ENCODE measurements at regions not wholly inside any gene's neighbourhood (a gene's known extent, or its start where the extent isn't known, plus 50 kb on each side); places are given as distances from the start of the nearest gene placed in this dataset.

DNA sequence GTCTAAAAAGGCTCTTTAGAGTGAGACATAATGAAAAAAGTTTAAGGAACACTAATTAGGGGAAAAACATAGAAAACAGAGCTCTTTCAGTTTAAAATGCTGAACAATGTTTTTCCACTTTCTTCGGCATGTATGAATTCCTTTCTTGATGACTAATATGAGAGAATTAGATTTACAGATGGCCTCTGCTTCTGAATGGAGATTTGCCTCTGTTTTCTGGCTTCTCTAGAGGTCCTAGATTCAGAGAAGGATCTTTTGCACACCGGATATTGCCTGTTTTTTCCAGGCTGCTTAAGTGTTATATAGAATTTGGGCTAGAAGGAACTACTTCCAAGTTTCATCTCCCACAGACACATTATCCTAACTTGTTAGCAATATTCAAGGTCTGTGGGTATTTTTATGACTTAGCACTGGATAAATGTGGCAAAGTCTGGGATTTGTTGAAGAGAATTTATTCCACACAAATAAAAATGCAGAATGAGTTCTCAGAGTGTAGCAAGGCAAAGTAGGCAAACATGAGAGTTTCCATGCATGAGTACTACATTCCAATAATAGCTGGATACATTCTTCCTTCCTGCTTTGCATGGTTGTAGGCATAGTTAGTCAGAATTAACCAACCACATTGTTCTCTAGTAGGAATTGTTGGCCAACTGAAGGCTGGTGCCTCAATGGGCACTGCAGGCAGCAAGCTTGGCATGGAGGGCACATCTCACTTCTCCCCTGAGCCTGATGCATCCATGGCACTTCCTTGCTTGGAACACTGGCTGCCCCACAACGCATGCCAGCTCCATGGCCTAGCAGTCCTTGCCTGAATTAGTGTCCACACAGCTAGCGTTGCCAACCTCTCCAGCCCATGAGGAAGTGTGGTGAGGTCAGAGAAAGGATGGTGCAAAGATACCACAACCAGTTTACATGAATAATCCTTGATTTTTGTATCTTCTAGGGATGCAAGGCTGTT is 224.2 kb downstream of the CLIC5 start:
- peak; percentile 22 for DNase-seq (ENCODE audit: low spot score)

GRCh38 chr6:45789238-45789637 is 226.4 kb downstream of the CLIC5 start:
- DNase-seq (ENCODE audit: low spot score): no peak

- no peak for DNase-seq (ENCODE audit: low spot score)
Measured at GRCh38 chr6:45787384-45787783, 228.3 kb downstream of the CLIC5 start.

- DNase-seq (ENCODE audit: low spot score): no peak
Measured at GRCh38 chr6:45786355-45786781, 229.3 kb downstream of the CLIC5 start.

DNA sequence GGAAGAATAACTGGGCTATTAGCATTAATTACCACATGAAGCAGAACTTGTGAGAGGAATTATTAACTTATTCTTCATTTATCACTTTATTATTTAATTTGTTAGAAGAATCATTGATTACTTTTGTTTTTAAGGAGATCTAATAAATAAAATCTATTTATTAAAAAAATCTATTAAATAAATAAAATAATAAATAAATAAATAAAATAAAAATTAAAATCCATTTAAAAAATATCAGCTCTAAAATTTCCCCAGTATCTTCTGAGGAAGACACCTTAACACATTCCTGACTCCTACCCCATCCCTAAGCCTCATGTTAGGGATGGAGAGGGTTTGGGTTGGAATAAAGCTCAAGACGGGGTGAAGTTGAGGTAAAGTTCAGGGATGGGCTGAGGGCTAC is 231.4 kb downstream of the CLIC5 start:
- DNase-seq (ENCODE audit: low spot score): no peak

DNA sequence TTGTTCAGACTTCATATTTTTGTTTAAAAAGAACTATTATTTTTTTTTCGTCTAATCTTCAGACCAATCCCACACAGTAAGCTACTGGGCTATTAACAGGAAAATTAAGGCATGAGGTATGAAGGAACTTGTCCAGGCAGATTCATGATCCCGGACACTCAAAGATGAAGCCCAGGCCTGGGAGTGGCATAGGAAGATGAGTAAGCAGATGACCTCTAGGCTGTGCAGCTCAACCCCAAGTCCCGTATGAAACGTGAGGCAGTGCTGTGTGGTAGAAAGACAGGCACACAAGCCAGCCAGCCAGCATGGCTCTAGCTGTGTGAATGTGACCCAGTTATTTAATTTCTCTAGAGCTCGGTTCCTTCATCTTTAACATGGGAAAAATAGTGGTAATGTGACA is 231.9 kb downstream of the CLIC5 start:
- DNase-seq (ENCODE audit: low spot score): no peak

DNA sequence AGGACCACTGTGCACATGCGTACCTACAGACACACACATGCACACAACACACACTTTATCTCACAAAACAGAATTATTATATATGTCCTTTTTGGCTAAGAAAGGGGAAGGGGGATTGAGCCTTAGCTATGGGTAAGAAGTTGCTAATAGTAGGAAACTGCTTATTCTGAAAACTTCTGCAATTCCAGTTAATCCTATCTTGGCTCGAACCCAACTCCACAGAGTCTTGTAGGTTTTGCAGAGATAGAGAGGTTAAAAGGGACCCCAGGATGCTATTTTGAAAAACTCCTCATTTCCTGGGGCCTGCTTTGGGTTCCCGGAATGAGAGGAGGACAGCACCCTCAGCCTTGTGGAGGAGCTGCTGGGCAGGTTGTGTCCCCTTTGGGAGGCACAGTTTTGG is 233.8 kb downstream of the CLIC5 start:
- DNase-seq (ENCODE audit: low spot score): no peak

- DNase-seq (ENCODE audit: low spot score): no peak
Measured at GRCh38 chr6:45780523-45780922, 235.1 kb downstream of the CLIC5 start.

DNA sequence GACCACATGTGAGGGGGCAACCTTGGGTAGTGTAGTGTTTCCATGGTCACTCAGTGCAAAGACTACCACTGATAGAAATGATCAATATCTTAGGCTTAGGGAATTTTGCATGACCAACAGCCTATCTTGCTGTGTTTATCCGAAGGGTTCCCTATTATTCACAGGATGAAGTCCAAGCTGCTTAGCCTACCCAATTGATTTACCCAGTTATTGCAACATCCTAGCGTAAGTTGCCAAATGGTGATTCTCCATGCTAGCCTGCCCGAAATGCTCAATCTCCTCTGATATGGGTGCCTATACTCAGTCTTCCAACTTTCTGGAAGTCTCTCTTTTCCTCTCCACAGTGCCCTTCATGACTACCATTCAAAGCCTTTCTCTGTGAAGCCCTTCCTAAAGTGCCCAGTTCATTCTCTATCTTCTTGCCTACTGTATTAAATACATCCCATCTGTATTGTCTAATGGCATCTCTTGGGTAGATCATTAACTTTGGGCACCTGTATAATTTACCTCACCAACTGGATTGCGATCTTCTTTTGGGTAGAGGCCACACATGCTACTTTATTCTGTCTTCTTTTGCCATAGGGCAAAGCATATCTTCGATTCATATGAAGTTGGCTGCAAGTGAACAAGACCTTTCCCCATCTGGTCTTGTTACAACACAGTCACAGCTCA is 240.5 kb downstream of the CLIC5 start:
- no peak for DNase-seq (ENCODE audit: low spot score)

GRCh38 chr6:45773906-45774305 is 241.8 kb downstream of the CLIC5 start:
- no peak for DNase-seq (ENCODE audit: low spot score)

DNA sequence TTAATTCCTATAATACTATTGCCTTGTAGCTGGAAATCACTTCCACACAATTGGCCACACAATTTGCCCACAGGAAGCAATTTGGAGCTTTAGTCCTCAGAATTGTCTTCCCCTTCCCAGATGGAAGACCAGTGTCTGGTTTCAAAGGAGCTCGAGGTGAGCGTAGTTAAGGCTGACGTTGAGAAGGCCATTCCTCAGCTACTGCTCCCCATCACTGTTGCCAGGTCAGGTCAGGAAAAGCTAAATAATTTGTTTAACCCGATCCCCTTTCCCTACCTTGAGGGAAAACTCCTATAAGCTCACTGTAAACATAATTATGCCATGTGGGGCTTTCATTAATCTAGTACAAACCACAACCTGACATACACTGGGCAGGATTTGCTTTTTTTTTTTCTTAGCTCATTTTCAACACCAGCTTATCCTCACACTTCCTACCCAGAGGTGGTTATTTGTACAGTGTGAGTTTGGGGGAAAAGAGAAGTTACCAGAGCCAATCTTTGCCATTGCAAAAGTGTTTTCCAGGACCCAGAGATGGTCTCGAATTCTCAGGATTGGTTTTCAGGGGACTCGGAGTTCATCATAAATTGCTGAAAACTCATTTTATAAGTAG is 242.7 kb downstream of the CLIC5 start:
- no peak for DNase-seq (ENCODE audit: low spot score)

- peak; percentile 14 for DNase-seq (ENCODE audit: low spot score)
Measured at GRCh38 chr6:45772051-45772450, 243.6 kb downstream of the CLIC5 start.

DNA sequence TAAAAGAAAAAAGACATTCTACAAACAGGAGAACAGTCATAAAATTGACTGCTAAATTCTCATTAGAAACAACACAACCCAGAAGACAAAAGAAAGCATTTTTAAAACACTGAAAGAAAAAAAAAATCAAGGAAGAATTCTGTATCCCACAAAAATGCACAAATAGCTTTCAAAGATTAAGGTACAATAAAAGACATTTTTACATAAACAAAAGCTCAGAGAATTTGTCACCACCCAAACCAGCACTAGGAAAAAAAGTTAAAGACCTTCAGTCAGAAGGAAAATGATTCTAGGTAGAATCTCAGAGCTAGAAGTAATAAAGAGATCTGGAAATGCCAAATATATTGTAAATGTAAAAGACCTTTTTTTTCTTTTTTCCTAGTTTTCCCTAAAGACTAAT is 252.4 kb downstream of the CLIC5 start:
- DNase-seq (ENCODE audit: low spot score): no peak

DNA sequence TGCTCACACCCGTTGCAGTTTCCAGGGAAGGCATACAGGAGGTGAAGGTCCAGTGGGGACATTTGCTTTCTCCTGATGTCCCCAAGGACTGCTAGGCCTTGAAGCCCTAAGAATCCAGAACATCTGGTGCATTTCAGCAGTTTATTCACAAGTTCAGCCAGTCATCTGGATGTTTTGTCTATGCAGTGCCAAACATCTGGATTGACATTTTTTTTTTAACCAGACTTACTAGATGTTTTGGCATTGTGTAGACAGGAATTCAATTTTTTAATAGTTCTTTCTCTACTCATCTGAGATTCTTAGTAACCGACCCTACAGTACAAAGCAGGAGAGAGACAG is 256.2 kb downstream of the CLIC5 start:
- no peak for DNase-seq (ENCODE audit: low spot score)

DNA sequence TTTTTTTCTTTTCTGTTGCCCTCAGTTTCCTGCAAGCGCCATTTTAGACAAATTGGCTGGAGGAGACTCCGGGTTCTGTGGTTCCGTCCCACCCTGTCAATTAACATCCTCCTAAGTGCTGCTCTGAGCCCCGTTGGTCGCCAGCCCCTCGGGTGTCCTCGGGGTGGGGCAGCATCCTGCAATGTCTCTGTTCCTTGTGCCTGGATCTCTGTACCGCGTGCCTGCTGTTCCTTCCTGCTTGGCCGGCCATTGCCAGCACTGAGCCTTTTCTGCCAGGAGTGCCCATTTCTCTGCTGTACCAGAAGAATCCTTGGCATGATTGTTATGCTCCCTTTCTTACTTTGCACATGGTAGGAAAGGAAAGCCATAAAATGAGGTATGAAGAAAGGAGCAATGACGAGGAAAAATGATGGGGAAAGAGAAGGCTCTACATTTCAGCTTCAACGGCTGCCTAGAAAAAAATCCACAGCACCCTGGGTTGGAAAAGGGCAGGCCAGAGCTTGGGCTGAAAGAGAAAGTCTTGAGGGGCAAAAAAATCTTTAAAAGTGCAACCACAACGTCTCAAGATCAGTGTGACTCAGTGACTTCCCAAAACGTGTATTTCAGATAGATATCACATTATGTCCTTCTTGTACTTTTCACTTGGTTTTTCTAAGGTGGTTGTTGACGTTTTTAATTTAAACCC is 256.7 kb downstream of the CLIC5 start:
- no peak for DNase-seq (ENCODE audit: low spot score)

- DNase-seq (ENCODE audit: low spot score): no peak
Measured at GRCh38 chr6:45757443-45758130, 258.1 kb downstream of the CLIC5 start.

DNA sequence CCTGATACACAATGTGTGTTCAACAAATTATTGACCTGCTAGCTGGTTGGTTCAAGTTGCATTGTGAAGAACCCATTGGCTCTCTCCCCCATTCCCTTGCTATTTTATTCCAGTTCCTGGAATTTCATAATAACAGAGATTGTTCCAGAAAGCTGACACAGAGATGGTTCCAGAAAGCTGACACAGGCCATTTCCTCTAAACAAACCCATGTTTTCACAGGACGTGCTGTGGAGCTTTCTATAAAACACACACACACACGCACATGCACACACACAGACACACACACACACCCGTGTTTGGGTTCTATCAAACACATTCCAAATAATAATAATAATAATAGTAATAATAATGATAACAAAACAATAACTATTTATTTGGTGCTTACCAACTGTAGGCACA is 259.1 kb downstream of the CLIC5 start:
- DNase-seq (ENCODE audit: low spot score): no peak

- DNase-seq (ENCODE audit: low spot score): no peak
Measured at GRCh38 chr6:45754432-45754831, 261.2 kb downstream of the CLIC5 start.

DNA sequence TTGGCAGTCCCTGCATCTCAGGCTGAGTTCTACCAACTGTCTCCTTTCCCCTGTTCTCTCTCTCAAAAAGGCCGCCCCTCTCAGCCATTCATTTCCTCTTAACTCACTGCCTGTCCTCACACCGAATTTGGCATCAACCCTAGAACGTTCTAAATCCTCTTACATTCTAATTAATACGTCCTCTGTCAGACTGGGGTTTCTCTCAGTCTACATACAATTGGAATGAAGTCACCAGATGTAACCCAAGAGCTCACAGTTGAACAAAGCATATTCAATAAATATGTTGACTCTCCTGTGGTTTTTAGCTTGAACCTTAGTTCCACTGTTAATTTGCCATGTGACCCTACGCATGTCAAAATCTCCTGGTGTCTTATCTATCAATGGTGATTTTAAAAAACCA is 269.6 kb downstream of the CLIC5 start:
- DNase-seq (ENCODE audit: low spot score): no peak

GRCh38 chr6:45743028-45743615 is 272.5 kb downstream of the CLIC5 start:
- DNase-seq (ENCODE audit: low spot score): peak; percentile 56

DNA sequence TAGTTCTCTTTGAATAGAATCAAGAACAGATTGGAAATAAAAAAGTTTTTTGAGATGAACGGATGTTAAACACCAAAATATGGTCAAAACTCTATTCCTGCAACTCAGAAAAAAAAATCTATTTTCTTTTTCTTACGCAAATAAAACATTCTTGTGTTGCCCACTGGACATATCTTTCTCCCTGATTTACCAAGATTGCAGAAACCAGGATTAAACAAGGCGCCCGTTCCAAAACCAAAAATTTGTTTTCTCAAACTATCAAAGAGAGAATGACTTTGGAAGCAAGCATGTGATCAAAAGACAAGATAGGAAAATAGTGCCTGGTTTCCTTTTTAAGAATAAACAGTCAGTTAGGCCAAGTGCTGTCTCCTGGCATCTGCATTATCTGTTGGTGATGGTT is 273.1 kb downstream of the CLIC5 start:
- no peak for DNase-seq (ENCODE audit: low spot score)

All from COLO829 (cell line).